ENCODE measurements at regions not wholly inside any gene's neighbourhood (a gene's known extent, or its start where the extent isn't known, plus 50 kb on each side); places are given as distances from the start of the nearest gene placed in this dataset.

- Histone ChIP-seq H3K36me3 (no peaks in the 10 kb centered on the region), H3K9me3 (no peaks in the 10 kb centered on the region), H3K27ac (no peak overlapping the region), H3K4me3 (no peak overlapping the region), H3K4me1 (no peaks in the 10 kb centered on the region), H3K27me3 (no peaks in the 10 kb centered on the region)
- TF ChIP-seq CTCF (IDR thresholded peaks at IDR 0.05): no peak
- no peak for TF ChIP-seq POLR2A (IDR thresholded peaks at IDR 0.05)
- no peak for DNase-seq
These were observed 292.0 kb upstream of the ADAMTS5 start for GRCh38 chr21:27258742-27259448.

GRCh38 chr21:27257908-27258556, 291.1 kb upstream of the ADAMTS5 start:
- DNase-seq: no peak
- no peak overlapping the region for H3K4me3 ChIP-seq
- no peaks in the 10 kb centered on the region for H3K4me1 ChIP-seq
- TF ChIP-seq POLR2A (IDR thresholded peaks at IDR 0.05): no peak
- TF ChIP-seq CTCF (IDR thresholded peaks at IDR 0.05): no peak
- no peaks in the 10 kb centered on the region for H3K36me3 ChIP-seq
- no peaks in the 10 kb centered on the region for H3K9me3 ChIP-seq
- no peak overlapping the region for H3K27ac ChIP-seq
- no peaks in the 10 kb centered on the region for H3K27me3 ChIP-seq

- TF ChIP-seq POLR2A (IDR thresholded peaks at IDR 0.05) (no peak), CTCF (IDR thresholded peaks at IDR 0.05) (no peak)
These were observed 290.3 kb upstream of the ADAMTS5 start for GRCh38 chr21:27257226-27257625.

GRCh38 chr21:27251752-27252151, 284.9 kb upstream of the ADAMTS5 start:
- Histone ChIP-seq H3K27me3 (no peaks in the 10 kb centered on the region), H3K27ac (no peak overlapping the region), H3K4me1 (no peaks in the 10 kb centered on the region), H3K4me3 (no peak overlapping the region), H3K9me3 (no peaks in the 10 kb centered on the region), H3K36me3 (no peaks in the 10 kb centered on the region)
- TF ChIP-seq POLR2A (IDR thresholded peaks at IDR 0.05): no peak
- TF ChIP-seq CTCF (IDR thresholded peaks at IDR 0.05): no peak
- no peak for DNase-seq

More at GRCh38 chr21:27257226-27257625, 290.3 kb upstream of the ADAMTS5 start:
- H3K27ac ChIP-seq: no peak overlapping the region
- H3K4me3 ChIP-seq: no peak overlapping the region
- no peak for DNase-seq
- no peaks in the 10 kb centered on the region for H3K9me3 ChIP-seq
- H3K36me3 ChIP-seq: no peaks in the 10 kb centered on the region
- H3K27me3 ChIP-seq: no peaks in the 10 kb centered on the region
- no peaks in the 10 kb centered on the region for H3K4me1 ChIP-seq

GRCh38 chr21:27250366-27250765, 283.5 kb upstream of the ADAMTS5 start:
- Histone ChIP-seq H3K4me1 (no peaks in the 10 kb centered on the region), H3K9me3 (no peaks in the 10 kb centered on the region), H3K4me3 (no peak overlapping the region), H3K27me3 (no peaks in the 10 kb centered on the region), H3K36me3 (no peaks in the 10 kb centered on the region), H3K27ac (no peak overlapping the region)
- TF ChIP-seq POLR2A (IDR thresholded peaks at IDR 0.05) (no peak), CTCF (IDR thresholded peaks at IDR 0.05) (no peak)
- DNase-seq: no peak
